ENCODE measurements at regions not wholly inside any gene's neighbourhood (a gene's known extent, or its start where the extent isn't known, plus 50 kb on each side); places are given as distances from the start of the nearest gene placed in this dataset.

- Histone ChIP-seq H3K27ac (no peak overlapping the region), H3K27me3 (no peaks in the 10 kb centered on the region), H3K36me3 (no peaks in the 10 kb centered on the region), H3K9me3 (no peaks in the 10 kb centered on the region), H3K4me3 (no peak overlapping the region), H3K4me1 (no peaks in the 10 kb centered on the region)
- DNase-seq: no peak
- intact Hi-C loops (cut with DNase I; ENCODE audit: low total_unique reads): no loop called here
- TF ChIP-seq, protein P1, sequence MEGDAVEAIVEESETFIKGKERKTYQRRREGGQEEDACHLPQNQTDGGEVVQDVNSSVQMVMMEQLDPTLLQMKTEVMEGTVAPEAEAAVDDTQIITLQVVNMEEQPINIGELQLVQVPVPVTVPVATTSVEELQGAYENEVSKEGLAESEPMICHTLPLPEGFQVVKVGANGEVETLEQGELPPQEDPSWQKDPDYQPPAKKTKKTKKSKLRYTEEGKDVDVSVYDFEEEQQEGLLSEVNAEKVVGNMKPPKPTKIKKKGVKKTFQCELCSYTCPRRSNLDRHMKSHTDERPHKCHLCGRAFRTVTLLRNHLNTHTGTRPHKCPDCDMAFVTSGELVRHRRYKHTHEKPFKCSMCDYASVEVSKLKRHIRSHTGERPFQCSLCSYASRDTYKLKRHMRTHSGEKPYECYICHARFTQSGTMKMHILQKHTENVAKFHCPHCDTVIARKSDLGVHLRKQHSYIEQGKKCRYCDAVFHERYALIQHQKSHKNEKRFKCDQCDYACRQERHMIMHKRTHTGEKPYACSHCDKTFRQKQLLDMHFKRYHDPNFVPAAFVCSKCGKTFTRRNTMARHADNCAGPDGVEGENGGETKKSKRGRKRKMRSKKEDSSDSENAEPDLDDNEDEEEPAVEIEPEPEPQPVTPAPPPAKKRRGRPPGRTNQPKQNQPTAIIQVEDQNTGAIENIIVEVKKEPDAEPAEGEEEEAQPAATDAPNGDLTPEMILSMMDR (IDR thresholded peaks at IDR 0.05): no peak
Observed at GRCh38 chr1:90508376-90509167, 208.5 kb downstream of the BARHL2 start.

GRCh38 chr1:90507173-90507572, 209.9 kb downstream of the BARHL2 start:
- intact Hi-C loops (cut with DNase I; ENCODE audit: low total_unique reads): no loop called here
- DNase-seq: no peak
- no peak overlapping the region for H3K27ac ChIP-seq
- no peaks in the 10 kb centered on the region for H3K36me3 ChIP-seq
- TF ChIP-seq, protein P1 (IDR thresholded peaks at IDR 0.05): no peak
- H3K4me3 ChIP-seq: no peak overlapping the region
- no peaks in the 10 kb centered on the region for H3K9me3 ChIP-seq
- no peaks in the 10 kb centered on the region for H3K4me1 ChIP-seq
- H3K27me3 ChIP-seq: no peaks in the 10 kb centered on the region

DNA sequence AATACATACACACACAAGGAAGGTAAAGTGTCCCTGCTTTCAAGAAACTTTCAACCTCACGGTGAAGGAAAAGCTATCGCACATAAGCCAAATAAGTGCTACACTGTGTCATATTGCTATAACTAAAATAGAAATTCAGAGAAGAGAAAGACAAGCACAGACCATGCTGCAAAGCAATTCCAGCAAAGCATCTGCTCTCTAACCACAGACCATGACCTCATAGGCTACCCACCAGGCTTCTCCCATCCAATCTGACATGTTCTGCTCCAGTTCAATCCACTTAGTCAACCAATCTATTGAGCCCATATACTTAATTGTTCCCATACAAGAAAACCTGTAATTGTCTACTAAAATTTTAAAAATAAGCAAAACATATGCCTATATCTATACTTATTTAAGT, 211.3 kb downstream of the BARHL2 start:
- Histone ChIP-seq H3K4me3 (no peak overlapping the region), H3K36me3 (no peaks in the 10 kb centered on the region), H3K27ac (no peak overlapping the region), H3K4me1 (no peaks in the 10 kb centered on the region), H3K27me3 (no peaks in the 10 kb centered on the region), H3K9me3 (no peaks in the 10 kb centered on the region)
- TF ChIP-seq, protein P1 (IDR thresholded peaks at IDR 0.05): no peak
- DNase-seq: no peak
- intact Hi-C loops (cut with DNase I; ENCODE audit: low total_unique reads): no loop called here

DNA sequence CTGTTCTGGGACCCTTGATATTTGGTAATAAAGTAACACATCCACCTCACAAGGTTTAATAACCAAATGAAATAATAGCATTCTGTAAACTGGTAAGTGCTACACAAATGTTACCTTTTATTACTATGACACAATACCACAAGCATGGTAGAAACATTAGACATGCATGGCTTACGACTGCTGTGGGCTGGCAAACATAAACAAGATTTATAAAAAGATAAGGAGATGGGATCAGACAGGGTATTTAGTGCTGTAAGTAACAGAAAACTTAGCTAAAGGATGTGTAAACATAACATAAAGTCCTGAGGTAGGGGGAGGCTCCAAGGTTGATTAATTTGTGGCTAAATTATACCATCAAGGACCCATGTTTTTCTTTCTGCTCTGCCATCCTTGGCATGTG, 212.6 kb downstream of the BARHL2 start:
- intact Hi-C loops (cut with DNase I; ENCODE audit: low total_unique reads): no loop called here
- Histone ChIP-seq H3K36me3 (no peaks in the 10 kb centered on the region), H3K27ac (no peak overlapping the region), H3K27me3 (no peaks in the 10 kb centered on the region), H3K4me1 (no peaks in the 10 kb centered on the region), H3K9me3 (no peaks in the 10 kb centered on the region), H3K4me3 (no peak overlapping the region)
- no peak for DNase-seq
- TF ChIP-seq, protein P1 (IDR thresholded peaks at IDR 0.05): no peak

DNA sequence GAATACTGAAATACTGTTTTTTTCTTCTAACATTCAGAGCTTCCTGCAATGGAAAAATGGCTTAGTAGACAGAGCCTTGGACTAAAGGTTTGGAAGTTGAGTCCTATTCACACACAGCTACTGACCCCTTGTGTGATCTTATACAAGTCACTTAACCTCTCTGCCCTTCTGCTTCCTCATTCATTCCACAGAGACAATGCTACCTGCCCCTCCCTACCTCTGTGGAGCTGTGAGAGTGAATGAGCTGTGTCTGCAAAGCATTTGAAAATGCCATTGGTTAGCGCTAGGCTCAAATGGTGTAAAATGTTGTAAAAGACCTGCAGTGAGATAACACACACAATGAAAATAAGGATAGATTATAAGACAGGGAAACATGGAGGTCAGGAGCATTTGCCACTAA, 214.4 kb downstream of the BARHL2 start:
- no peak for DNase-seq
- H3K36me3 ChIP-seq: no peaks in the 10 kb centered on the region
- no peaks in the 10 kb centered on the region for H3K4me1 ChIP-seq
- TF ChIP-seq, protein P1 (IDR thresholded peaks at IDR 0.05): no peak
- H3K27me3 ChIP-seq: no peaks in the 10 kb centered on the region
- intact Hi-C loops (cut with DNase I; ENCODE audit: low total_unique reads): no loop called here
- H3K27ac ChIP-seq: no peak overlapping the region
- H3K4me3 ChIP-seq: no peak overlapping the region
- no peaks in the 10 kb centered on the region for H3K9me3 ChIP-seq

All from tibial artery (tissue), 4 donors.